ENCODE measurements at regions not wholly inside any gene's neighbourhood (a gene's known extent, or its start where the extent isn't known, plus 50 kb on each side); places are given as distances from the start of the nearest gene placed in this dataset.

DNA sequence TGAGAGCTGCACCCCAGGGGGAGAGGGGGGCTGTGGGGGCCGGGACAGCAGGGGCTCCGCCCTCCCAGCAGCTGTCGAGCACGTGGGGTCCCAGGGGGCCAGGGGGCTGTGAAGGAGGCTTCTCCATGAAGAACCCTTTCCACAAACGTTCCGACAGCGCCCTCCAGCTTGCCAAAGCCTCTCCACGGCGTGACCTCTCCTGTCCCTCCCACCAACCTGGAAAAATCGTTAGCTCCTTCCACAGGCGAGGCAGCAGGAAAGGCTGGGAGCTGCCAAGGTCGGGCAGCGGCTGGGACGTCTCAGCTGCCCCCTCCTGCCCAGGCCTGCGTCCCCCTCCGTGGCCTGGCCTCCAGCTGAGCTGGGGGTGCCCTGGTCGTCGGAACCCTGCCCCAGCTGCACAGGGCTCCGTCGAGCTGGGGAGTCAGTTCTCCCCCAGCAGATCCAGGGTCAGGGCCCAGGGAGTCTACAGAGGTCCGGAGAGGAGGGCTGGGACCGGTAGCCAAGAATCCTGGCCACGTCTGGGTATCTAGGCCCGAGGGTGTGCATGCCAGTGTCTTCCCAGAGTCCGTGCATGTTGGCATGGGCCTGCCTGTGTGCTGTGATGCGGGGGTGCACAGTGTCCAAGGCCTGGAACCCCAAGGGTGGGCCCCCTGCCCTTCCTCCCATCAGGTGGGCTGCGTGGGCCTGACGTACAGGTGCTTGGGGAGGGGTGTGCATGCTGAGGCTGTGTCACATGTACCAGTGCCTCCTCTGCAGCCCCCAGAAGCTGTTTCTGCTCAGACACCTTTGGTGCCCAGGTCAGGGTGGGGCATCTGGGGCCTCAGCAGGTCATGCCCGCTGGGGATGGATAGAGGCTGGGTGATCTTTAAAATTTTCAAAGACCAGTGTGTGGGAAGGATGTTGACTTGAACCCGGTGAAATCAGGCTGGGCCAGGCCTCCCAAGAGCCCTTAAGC is 66.5 kb downstream of the UNCX start:
- TF ChIP-seq, protein P1, sequence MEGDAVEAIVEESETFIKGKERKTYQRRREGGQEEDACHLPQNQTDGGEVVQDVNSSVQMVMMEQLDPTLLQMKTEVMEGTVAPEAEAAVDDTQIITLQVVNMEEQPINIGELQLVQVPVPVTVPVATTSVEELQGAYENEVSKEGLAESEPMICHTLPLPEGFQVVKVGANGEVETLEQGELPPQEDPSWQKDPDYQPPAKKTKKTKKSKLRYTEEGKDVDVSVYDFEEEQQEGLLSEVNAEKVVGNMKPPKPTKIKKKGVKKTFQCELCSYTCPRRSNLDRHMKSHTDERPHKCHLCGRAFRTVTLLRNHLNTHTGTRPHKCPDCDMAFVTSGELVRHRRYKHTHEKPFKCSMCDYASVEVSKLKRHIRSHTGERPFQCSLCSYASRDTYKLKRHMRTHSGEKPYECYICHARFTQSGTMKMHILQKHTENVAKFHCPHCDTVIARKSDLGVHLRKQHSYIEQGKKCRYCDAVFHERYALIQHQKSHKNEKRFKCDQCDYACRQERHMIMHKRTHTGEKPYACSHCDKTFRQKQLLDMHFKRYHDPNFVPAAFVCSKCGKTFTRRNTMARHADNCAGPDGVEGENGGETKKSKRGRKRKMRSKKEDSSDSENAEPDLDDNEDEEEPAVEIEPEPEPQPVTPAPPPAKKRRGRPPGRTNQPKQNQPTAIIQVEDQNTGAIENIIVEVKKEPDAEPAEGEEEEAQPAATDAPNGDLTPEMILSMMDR (conservative IDR thresholded peaks at IDR 0.05): no peak
- no peak for TF ChIP-seq EZH2 (IDR thresholded peaks at IDR 0.05; ENCODE audit: low read depth)

All from PC-9 (cell line).